HT-29 (cell line): ENCODE measurements at regions not wholly inside any gene's neighbourhood (a gene's known extent, or its start where the extent isn't known, plus 50 kb on each side); places are given as distances from the start of the nearest gene placed in this dataset.

Source experiments
- DNase-seq: peaks from one replicate; pipeline ENCODE4 v3.0.0-alpha.2; 2015; ENCODE audit warnings: low spot score

DNA sequence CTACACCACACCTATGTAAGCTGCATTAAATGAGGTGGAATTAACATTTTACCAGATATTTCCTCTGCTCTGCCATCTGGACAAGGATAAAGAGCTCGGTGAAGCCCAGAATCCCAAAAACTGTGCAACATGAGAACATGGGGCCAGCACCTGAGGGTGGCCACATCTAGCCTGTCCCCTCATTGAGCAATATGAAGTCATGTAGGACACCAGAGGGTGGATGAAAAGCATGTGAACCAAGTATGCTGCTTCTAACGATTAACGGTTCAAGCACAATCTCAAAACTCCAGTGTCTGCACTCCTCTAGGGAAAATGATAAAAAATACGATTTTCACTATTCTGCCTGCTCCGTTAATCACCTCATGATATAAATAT is 545.8 kb downstream of the EBF1 start:
- DNase-seq: no peak

DNA sequence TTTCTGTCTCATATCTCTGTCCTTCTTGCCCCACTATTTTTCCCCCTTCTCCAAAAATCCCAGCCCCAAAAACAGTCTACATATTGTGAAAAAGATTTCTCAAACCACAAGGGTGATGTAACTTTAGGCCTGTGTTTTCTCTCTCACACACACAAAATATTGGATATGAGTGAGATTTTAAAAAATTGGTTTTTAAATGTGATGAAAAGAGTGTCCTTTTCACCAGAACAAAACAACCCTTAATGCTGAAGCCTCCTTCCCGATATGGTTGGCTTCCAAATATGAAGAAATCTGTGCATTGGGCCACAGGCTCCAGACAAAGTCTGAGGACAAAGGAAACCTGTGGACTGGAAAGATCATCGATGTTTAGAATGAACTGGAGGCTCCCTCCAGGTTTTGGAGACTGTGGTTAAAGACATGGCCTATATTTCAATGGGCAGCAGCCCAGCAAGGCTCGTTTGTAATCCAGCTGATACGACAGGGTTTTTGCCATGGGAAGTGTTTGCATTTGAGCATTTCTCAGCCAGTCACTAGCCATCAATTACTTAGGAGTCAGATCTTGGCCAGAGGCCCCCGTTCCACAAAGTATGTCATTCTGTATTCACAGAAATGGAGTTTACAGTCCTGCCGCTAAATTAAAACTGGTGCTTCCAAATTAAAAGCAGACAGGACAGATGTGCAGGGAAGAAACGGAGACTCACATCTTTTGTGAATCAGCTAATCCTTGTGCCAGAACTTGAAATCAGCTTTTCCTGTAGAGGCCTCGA is 546.3 kb downstream of the EBF1 start:
- no peak for DNase-seq

- DNase-seq: no peak
Observed at GRCh38 chr5:158552241-158552640, 547.5 kb downstream of the EBF1 start.

- no peak for DNase-seq
Observed at GRCh38 chr5:158549311-158549710, 550.4 kb downstream of the EBF1 start.

DNA sequence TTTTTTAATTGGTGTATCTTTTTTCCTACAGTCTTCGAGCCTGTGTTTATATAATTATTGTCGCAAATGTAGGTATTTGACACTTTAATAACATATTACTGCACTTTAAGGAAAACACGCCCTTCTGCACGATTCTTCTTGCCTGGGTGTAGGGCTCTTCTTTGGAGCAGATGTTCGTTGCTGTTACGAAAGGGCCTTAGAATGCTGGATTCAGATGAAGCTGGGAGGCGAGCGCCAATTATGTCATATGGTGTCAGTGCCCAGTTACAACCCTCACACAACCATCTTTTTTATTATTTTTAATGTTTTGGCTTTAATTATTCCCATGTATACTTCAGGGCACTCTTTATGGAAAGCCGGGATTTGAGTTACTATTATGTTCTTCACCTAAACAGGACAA is 553.0 kb downstream of the EBF1 start:
- no peak for DNase-seq

DNA sequence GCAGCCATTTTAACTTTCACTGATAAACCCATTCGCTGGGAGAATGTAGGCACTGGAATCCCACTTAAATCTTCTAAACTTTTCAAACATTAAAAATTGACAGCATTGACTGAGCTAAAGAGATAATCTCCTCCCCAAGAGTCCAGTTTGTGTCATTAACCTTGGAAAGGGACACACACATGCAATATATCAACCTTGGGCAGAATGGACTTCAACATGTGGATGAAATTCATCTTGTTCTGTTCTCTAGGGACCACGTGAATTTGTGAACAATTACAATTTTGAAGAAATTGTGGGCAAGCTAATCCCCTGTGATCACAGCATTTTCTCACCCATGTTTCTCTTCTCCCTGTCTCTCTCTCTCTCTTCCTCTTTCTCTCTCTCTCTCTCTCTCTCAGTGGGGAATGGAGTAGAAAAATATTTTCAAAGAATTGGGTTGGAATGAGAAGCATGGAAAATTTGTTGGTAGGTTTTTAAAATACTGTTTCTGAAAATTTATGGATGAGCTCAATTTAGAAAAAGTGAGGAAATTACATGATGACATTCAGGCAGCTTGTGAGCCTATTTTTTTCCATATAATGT is 553.7 kb downstream of the EBF1 start:
- no peak for DNase-seq

GRCh38 chr5:158544388-158545339 is 555.1 kb downstream of the EBF1 start:
- DNase-seq: no peak

- no peak for DNase-seq
Observed at GRCh38 chr5:158543539-158544387, 556.0 kb downstream of the EBF1 start.

DNA sequence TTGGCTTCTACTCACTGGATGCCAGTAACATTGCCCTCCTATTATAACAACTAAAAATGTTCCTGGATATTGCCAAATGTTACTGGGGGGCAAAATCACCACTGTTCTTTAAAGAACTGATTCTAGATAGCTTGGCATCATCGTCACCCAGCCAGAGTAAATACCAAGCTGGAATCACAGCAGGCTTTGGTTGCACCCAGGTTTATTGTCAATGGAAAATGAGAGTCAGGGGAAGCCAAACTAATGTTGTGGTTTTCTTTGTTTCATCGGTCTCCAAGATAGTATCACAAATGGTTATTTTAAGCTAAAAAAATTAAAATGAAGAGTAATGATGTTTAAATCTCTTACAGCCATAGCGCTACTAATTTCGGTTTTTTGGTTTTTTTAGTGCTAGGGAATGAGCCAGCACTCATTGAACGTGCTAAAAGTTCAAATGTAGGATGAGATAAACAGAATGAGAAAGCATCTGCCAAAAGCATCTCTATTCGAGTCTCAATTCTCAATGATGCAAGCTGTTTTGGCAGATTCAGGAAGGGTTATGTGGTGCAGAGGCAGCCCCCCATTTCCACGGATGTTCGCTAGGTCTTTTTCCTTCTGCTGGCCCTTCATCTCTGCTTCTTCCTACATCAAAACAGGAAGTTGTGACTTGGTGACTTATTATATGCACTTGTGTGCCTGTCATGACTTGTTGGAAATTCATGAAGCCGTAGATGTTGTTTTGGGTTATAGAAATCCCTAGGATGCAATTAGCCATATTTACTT is 558.0 kb downstream of the EBF1 start:
- no peak for DNase-seq

DNA sequence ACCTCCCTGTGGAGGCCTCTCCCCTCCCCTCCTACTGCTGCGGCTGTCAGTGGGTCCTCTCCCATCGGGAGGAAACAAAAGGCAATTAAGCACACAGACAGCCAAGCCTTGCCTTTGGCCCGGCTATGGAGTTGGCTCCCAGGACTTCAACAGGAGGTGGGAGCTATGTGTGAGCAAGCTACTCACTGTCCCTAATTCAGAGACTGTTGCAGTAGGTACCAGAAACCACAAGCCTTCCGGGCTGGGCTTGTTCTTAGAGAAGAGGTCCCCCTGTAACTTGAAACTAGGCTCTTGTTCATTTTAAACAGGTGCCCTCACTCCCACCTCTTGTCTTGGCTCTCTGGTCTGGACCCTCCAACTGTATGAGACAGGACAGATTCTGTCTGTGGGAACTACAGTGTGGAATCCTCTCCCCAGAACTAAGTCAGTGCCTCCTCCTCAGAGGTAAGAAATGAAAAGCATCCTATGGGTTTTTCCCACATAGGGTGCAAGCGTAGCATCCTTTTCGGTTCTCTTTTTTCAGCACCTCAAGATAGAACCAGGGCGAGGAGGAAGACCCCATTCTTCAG is 561.1 kb downstream of the EBF1 start:
- DNase-seq: no peak

GRCh38 chr5:158537366-158537765 is 562.4 kb downstream of the EBF1 start:
- no peak for DNase-seq

GRCh38 chr5:158534203-158534602 is 565.5 kb downstream of the EBF1 start:
- no peak for DNase-seq

DNA sequence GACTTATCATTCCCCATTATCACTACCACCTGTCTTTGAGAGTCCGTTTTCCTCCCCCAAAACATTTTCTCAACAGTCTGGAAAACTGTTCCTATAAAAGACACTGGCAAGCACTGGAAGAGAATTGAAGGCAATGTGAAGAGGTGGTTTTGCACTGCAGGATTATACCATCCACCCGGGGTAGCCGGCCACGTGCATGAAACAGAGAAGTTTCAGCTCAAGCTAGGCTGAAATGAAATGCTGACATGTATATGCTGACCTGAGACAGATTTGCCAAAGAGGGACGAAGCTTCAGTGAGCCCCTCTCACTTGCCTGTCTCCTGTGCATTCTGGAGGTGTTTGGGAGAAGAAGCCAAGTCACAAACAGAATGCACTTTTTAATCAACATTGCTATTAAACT is 567.0 kb downstream of the EBF1 start:
- no peak for DNase-seq

GRCh38 chr5:158531860-158532259 is 567.9 kb downstream of the EBF1 start:
- DNase-seq: no peak

DNA sequence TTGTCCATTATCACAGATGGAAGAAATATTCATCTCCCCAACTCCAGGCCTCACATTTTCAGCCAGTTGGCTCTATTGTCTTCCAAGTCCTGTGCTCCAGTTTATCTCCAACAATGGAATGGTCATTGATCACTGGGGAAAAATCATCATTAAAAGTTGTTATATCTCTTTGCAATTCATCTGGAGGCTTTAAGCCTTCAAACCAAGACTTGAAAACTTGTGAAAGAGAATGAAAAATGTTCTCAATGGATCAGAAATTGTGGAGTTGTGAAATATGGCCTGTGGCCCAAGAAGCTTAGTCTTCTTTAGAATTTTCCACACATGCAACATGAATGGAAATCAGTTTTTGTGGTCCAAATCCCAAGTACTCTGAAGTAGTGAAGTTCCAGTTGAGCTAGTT is 569.6 kb downstream of the EBF1 start:
- no peak for DNase-seq

- DNase-seq: no peak
Observed at GRCh38 chr5:158529454-158529853, 570.3 kb downstream of the EBF1 start.

- DNase-seq: no peak
Observed at GRCh38 chr5:158525663-158526062, 574.1 kb downstream of the EBF1 start.

DNA sequence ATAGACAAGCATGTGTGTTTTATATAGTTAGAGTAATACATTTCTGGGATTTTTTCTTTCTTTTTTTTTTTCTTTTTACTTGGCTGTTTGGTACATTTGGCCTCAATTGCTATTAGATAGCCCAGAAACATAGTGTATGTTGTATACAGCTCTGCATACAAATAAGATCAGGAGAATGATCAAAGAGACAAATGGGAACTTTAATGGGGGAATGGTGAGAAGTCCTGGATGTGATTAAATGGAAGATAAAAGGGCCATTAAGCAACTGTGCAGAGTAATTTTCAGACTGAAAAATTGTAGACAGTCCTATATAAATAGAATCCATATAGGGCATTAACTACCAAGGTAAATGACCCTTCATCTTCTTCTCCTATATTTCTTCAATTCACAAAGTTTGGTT is 575.6 kb downstream of the EBF1 start:
- DNase-seq: no peak

GRCh38 chr5:158522776-158523175 is 576.9 kb downstream of the EBF1 start:
- no peak for DNase-seq

- DNase-seq: no peak
Observed at GRCh38 chr5:158521995-158522394, 577.7 kb downstream of the EBF1 start.
